SH-SY5Y (cell line): ENCODE measurements at regions not wholly inside any gene's neighbourhood (a gene's known extent, or its start where the extent isn't known, plus 50 kb on each side); places are given as distances from the start of the nearest gene placed in this dataset.

Experiments
- GATA2 ChIP-seq: IDR thresholded peaks from 2 replicates; pipeline ENCODE4 v1.6.1; 2011; ENCODE audit warnings: mild to moderate bottlenecking, low read depth, low read length
- GATA3 ChIP-seq: IDR thresholded peaks from 2 replicates; pipeline ENCODE4 v1.6.1; 2011; ENCODE audit warnings: low read depth, mild to moderate bottlenecking, low read length, moderate library complexity

DNA sequence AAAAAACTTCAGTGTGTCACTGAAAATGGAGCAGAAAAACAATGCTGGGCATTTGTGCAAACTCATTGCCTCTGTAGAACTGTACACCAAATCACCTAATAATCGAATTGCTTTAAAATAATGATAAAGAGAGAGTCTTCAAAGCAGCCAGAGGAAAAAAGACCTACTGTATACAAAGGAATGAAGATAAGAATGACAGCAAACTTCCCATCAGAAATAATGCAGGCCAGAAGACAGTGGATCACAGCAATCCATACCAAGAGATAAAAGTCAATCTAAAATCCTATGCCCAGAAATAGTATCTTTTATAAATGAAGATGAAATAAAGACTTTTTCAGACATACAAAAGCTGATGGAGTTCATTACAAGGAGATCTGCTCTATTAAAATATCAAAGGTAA, 134.7 kb upstream of the VEPH1 start:
- TF ChIP-seq GATA2 (no peak), GATA3 (no peak)
